Aorta (tissue), 5 donors: ENCODE measurements at regions not wholly inside any gene's neighbourhood (a gene's known extent, or its start where the extent isn't known, plus 50 kb on each side); places are given as distances from the start of the nearest gene placed in this dataset.
A peak's percentile ranks its signal among the peaks of the same experiment; 100 is the strongest.

Source experiments
- ATAC-seq: fragments of 200-7000 bp; cut with Tn5 transposase; one replicate; pipeline ENCODE4 v1.9.1; 2022; ENCODE audit warnings: moderate library complexity; ENCODE audit not compliant: low FRiP score
- DNase-seq, 2 donors: peaks; one replicate each; pipeline ENCODE4 v3.0.0-alpha.2; 2020
- H3K27ac ChIP-seq, 2 donors: one replicate each; pipeline ENCODE4 v1.5.1; 2013; ENCODE audit warnings: low read length in 2 of 2, mild to moderate bottlenecking in 2 of 2, moderate library complexity in 2 of 2, control low read depth in 1 of 2, inconsistent platforms in 1 of 2, low read depth in 1 of 2
- H3K27me3 ChIP-seq, 2 donors: one replicate each; pipeline ENCODE4 v1.6.1; 2013; ENCODE audit warnings: control low read depth in 1 of 2, low read length in 1 of 2, mild to moderate bottlenecking in 1 of 2, moderate library complexity in 1 of 2; ENCODE audit not compliant: insufficient read depth in 2 of 2, control insufficient read depth in 1 of 2
- H3K36me3 ChIP-seq, 2 donors: one replicate each; pipeline ENCODE4 v1.6.1; 2013; ENCODE audit warnings: control low read depth in 1 of 2, low read length in 1 of 2, mild to moderate bottlenecking in 1 of 2; ENCODE audit not compliant: insufficient read depth in 2 of 2, control insufficient read depth in 1 of 2
- H3K4me1 ChIP-seq, 2 donors: one replicate each; pipeline ENCODE4 v1.6.1; 2013; ENCODE audit warnings: low read length in 2 of 2, control low read depth in 1 of 2, mild to moderate bottlenecking in 1 of 2, moderate library complexity in 1 of 2; ENCODE audit not compliant: insufficient read depth in 2 of 2, control insufficient read depth in 1 of 2
- H3K4me3 ChIP-seq, 2 donors: one replicate each; pipeline ENCODE4 v1.5.1; 2013; ENCODE audit warnings: low read length in 2 of 2, control low read depth in 1 of 2, mild to moderate bottlenecking in 1 of 2
- H3K9me3 ChIP-seq: one replicate; pipeline ENCODE4 v1.6.1; 2013; ENCODE audit warnings: mild to moderate bottlenecking, low read length; ENCODE audit not compliant: control insufficient read depth
- WGBS, 2 donors: extraction: QIAGEN DNeasy Blood & Tissue Kit; methylation state at CpG; one replicate each; pipeline ENCODE4 v1.1.7; 2013; 5-methylcytosine and 5-hydroxymethylcytosine counted together
- intact Hi-C, 2 donors: fragments of 100-400 bp; cut with DNase I; formaldehyde crosslinking; loops; one replicate each; pipeline versions ENCODE4 v1.14.2 to v1.15.0; 2022
- donor health status: healthy with polysubstance abuse.
- donor health status: Bipolar disorder and iron deficiency.
- donor health status: DM: no; HTN: no; CAD: no.
- donor health status: DM: no; HTN: no; CAD: no.
- donor health status: DM: yes; HTN: yes; CAD: no.

- H3K36me3 ChIP-seq: no peaks in the 10 kb centered on the region
- no peak for DNase-seq
- intact Hi-C loops: loop anchor here (2.0 to 5.0 kb wide), 6 partner anchors 25 to 80 kb away; no protein-coding TSS in a partner anchor
- H3K4me3 ChIP-seq: no peak overlapping the region
- no peaks in the 10 kb centered on the region for H3K9me3 ChIP-seq
- H3K4me1 ChIP-seq: peaks cover 0 to 2% of the 10 kb centered on the region in 2 donors
- H3K27me3 ChIP-seq: no peaks in the 10 kb centered on the region
- WGBS, 2 donors: 85 to 89% methylated on average over 4 of the region's 4 CpGs
- H3K27ac ChIP-seq: peak overlapping the region; percentile 58 to 100
- ATAC-seq: no peak
Measured at GRCh38 chr2:216571909-216572513, 61.2 kb upstream of the IGFBP2 start.

- intact Hi-C loops: loop anchor here (2.0 to 5.0 kb wide), 6 partner anchors 26 to 79 kb away; no protein-coding TSS in a partner anchor
- ATAC-seq: peak; percentile 91
- 19 to 28% methylated on average over 12 of the region's 12 CpGs for WGBS, 2 donors
- no peaks in the 10 kb centered on the region for H3K36me3 ChIP-seq
- H3K9me3 ChIP-seq: no peaks in the 10 kb centered on the region
- H3K27ac ChIP-seq: peak overlapping the region; percentile 89 to 100
- peaks cover 2% of the 10 kb centered on the region in 2 donors for H3K4me1 ChIP-seq
- no peak overlapping the region for H3K4me3 ChIP-seq
- H3K27me3 ChIP-seq: no peaks in the 10 kb centered on the region
- DNase-seq: peak; percentile 94
Measured at GRCh38 chr2:216572582-216573578, 60.3 kb upstream of the IGFBP2 start.

DNA sequence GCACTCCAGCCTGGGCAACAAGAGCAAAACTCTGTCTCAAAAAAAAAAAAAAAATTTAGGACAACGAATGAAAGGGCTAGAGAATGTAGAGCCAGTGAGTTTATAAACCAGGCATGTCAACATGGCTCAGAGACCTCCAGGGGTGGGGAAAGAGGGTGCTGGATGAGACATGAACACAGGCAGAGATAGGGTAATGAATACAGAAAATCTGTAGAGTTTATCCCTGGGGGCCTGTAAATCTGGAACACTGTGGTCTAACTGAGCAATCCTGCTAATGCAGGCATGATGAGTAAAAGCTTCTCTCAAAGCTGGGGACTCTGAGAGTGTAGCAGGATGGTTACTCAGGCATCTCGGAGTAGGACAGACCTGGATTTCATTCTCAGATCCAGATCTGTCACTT is 59.2 kb upstream of the IGFBP2 start:
- Histone ChIP-seq H3K4me3 (no peak overlapping the region), H3K4me1 (peaks cover under 1 to 2% of the 10 kb centered on the region in 2 donors), H3K36me3 (no peaks in the 10 kb centered on the region), H3K9me3 (no peaks in the 10 kb centered on the region), H3K27ac (peak overlapping the region in 1 of 2 donors; percentile 16), H3K27me3 (no peaks in the 10 kb centered on the region)
- ATAC-seq (peak; percentile 22), DNase-seq (no peak)
- intact Hi-C loops: loop anchor here (5.0 kb wide), 3 partner anchors 37 to 78 kb away; no protein-coding TSS in a partner anchor
- WGBS, 2 donors: 36 to 44% methylated on average over 2 of the region's 2 CpGs

DNA sequence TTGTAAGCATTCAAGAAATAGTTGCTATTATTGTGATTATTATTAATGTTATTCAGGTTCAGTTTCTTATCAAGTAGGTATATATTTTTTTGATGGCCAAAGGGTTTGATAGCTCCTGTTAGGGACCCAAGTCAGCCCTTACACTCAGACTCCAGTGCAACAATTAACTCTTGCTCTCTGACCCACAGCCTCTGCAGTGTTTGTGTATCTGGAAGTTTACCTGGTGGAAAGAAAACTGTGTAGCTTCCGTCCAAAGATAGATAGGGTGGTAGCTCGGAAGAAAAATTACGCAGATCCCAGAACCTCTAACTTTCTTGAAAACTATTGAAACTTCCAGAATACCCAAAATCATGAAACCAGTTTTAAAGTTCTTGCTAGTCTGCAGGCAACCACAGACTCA is 58.6 kb upstream of the IGFBP2 start:
- H3K9me3 ChIP-seq: no peaks in the 10 kb centered on the region
- 96 to 98% methylated on average over 3 of the region's 3 CpGs for WGBS, 2 donors
- H3K4me1 ChIP-seq: peaks cover 0 to 2% of the 10 kb centered on the region in 2 donors
- no peaks in the 10 kb centered on the region for H3K36me3 ChIP-seq
- no peaks in the 10 kb centered on the region for H3K27me3 ChIP-seq
- no peak overlapping the region for H3K4me3 ChIP-seq
- DNase-seq (no peak), ATAC-seq (no peak)
- H3K27ac ChIP-seq: no peak overlapping the region
- intact Hi-C loops: loop anchor here (5.0 kb wide), 3 partner anchors 37 to 78 kb away; no protein-coding TSS in a partner anchor

- no peak for DNase-seq
- ATAC-seq: no peak
- Histone ChIP-seq H3K9me3 (no peaks in the 10 kb centered on the region), H3K27ac (no peak overlapping the region), H3K4me3 (no peak overlapping the region), H3K27me3 (no peaks in the 10 kb centered on the region), H3K36me3 (no peaks in the 10 kb centered on the region), H3K4me1 (peaks cover 0 to 2% of the 10 kb centered on the region in 2 donors)
- intact Hi-C loops: no loop called here
- WGBS, 2 donors: 86 to 88% methylated on average over 1 of the region's 1 CpG
Measured at GRCh38 chr2:216575465-216575864, 57.8 kb upstream of the IGFBP2 start.

GRCh38 chr2:216576616-216577015 is 56.6 kb upstream of the IGFBP2 start:
- intact Hi-C loops: no loop called here
- Histone ChIP-seq H3K9me3 (no peaks in the 10 kb centered on the region), H3K4me3 (no peak overlapping the region), H3K4me1 (peaks cover 0 to 2% of the 10 kb centered on the region in 2 donors), H3K27me3 (no peaks in the 10 kb centered on the region), H3K36me3 (no peaks in the 10 kb centered on the region), H3K27ac (no peak overlapping the region)
- no peak for ATAC-seq
- WGBS, 2 donors: 94 to 98% methylated on average over 4 of the region's 4 CpGs
- DNase-seq: no peak

DNA sequence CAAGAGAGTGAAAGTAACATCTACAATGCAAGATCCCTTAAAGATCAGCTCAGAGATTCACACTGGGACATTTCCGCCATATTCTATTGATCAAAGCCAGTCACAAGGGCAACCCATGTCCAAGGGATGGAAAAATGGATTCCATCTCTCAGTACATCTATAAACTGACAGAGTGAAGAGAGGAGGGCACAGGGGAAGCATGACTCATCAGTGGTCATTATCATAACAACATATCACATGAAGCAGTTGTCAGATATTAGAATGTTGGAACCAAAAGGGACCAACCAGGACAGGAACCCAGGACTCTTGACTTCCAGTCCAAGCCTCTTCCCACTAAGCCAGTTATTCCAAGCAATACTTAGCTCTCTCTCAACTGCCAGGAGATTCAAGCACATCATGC is 54.9 kb upstream of the IGFBP2 start:
- Histone ChIP-seq H3K27me3 (no peaks in the 10 kb centered on the region), H3K9me3 (no peaks in the 10 kb centered on the region), H3K27ac (no peak overlapping the region), H3K4me1 (peaks cover 0 to 2% of the 10 kb centered on the region in 2 donors), H3K4me3 (no peak overlapping the region), H3K36me3 (no peaks in the 10 kb centered on the region)
- 98 to 100% methylated on average over 1 of the region's 1 CpG for WGBS, 2 donors
- DNase-seq (no peak), ATAC-seq (no peak)
- intact Hi-C loops: no loop called here

DNA sequence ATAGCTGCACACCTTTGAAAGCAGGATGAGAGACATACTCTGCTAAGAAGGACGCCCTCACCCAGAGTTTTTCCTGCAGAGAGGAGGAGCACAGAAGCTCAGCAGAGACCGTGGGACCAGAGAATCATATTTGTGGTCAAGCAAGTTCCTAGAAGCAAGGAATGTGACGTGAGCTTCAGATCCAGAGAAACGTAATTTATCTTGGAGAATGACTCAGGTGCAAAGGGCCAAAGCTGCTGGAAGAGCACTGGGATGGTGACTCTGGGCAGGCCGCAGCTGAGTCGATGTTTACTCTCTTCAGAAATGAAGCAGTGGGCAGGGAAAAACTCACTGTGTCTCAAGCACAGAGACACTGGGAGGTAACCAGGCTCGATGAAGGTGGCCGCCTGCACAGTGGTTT is 50.1 kb upstream of the IGFBP2 start:
- Histone ChIP-seq H3K4me3 (no peak overlapping the region), H3K4me1 (no peaks in the 10 kb centered on the region), H3K9me3 (no peaks in the 10 kb centered on the region), H3K36me3 (no peaks in the 10 kb centered on the region), H3K27ac (no peak overlapping the region), H3K27me3 (no peaks in the 10 kb centered on the region)
- no peak for DNase-seq
- no peak for ATAC-seq
- intact Hi-C loops: no loop called here
- WGBS, 2 donors: 51% methylated on average over 8 of the region's 8 CpGs
